Activated naive CD4-positive, alpha-beta T cell treated with Interleukin-2 at 50 U/mL for 16 hours (primary cell): ENCODE measurements at regions not wholly inside any gene's neighbourhood (a gene's known extent, or its start where the extent isn't known, plus 50 kb on each side); places are given as distances from the start of the nearest gene placed in this dataset.
"Not testable (repeated sequence)": the region's sequence is repeated elsewhere in the genome, so short reads cannot be mapped to it uniquely, and the experiment has no call there.

ENCODE experiments used
- DNase-seq: peaks from one replicate; pipeline ENCODE4 v3.0.0-alpha.2; 2020

DNA sequence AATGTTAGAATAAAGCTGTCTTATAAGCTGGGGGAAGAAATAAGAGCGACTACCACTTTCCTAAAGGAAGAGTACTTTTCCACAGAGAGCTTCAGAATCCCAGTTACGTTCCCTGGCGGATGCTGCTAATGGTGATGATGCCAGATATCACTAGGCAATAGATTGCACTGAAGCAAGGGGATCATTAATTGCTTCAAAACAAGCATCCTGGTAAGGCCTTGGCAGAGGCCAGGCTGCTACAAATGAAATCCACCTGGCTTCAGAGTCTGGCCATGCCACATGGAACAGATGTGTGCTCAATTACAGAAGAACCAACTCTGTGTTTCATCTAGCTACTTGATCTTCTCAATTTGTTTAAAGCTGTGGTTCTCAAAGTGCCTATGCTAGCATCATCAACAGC is 129.2 kb upstream of the IL12A start:
- DNase-seq, result no peak

GRCh38 chr3:159859836-159860235 is 128.8 kb upstream of the IL12A start:
- DNase-seq, result no peak

GRCh38 chr3:159860269-159861116 is 128.1 kb upstream of the IL12A start:
- DNase-seq, result no peak

DNA sequence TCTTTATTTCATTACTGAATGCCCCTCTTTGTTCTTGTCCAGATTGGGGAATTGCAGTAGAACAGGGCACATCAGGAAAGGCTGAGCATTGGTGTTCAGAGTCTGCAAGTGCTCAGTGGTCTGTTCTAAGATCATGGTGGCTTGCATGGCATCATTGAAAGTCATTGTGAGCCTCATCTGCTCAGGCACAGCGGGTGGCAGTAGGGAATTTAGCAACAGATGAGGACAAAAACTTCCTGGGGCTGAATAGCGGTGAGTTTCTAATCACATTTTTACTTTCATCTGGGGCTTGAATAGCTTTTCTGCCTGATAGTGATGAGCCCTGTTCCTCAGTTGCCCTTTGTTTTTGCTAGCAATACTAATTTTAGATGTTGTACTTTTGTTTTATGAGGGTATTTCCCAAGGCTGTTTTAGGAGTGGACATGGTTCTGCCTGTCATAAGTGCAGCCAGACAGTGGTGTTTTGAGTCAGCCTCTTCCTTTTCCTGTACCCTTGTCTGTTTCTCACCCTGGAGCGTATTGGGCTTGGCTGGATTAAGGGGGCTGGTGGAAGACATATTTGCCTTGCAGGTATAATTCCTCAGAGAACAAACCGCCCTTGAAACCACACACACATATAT is 127.2 kb upstream of the IL12A start:
- no peak for DNase-seq

- DNase-seq, result no peak
These were observed 123.5 kb upstream of the IL12A start for GRCh38 chr3:159865041-159865579.

GRCh38 chr3:159866201-159866746 is 122.4 kb upstream of the IL12A start:
- DNase-seq, result no peak

GRCh38 chr3:159867372-159867771 is 121.3 kb upstream of the IL12A start:
- no peak for DNase-seq

DNA sequence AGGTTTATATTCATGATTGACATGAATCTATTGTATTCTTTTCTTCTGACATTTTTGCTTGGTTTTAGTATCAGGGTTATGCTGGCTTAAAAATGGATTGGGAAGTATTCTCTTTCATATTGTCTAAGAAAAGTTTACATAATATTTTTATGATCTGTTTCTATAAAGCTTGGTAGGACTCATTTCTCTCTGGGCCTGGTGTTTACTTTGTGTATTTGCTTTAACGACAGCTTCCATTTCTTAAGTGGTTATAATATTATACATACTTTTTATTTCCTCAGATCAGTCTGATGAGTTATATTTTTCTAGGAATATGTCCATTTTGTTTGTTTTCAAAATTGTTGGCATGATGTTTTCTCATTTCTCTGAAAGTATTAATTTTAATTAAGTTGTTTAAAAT is 117.9 kb upstream of the IL12A start:
- no peak for DNase-seq

- no peak for DNase-seq
These were observed 116.1 kb upstream of the IL12A start for GRCh38 chr3:159872374-159873109.

GRCh38 chr3:159875116-159875515 is 113.5 kb upstream of the IL12A start:
- no peak for DNase-seq

DNA sequence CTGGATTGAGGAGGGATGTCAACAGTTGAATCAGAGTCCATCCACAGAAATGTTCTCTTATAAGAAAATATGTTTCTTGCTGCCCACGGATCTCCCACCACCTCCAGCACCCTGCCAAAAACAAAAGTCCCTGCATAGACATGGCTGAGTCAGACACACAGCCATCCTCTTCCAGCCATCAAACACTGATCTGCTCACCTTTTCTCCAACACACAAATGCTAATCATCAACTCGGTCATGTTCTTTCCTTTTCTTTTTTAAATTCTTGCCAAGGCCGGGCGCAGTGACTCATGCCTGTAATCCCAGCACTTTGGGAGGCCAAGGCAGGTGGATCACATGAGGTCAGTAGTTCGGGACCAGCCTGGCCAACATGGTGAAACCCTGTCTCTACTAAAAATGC is 110.7 kb upstream of the IL12A start:
- no peak for DNase-seq

GRCh38 chr3:159879146-159879545 is 109.5 kb upstream of the IL12A start:
- no peak for DNase-seq

- no peak for DNase-seq
These were observed 109.0 kb upstream of the IL12A start for GRCh38 chr3:159879598-159879997.

- DNase-seq, result no peak
These were observed 107.4 kb upstream of the IL12A start for GRCh38 chr3:159881208-159881607.

DNA sequence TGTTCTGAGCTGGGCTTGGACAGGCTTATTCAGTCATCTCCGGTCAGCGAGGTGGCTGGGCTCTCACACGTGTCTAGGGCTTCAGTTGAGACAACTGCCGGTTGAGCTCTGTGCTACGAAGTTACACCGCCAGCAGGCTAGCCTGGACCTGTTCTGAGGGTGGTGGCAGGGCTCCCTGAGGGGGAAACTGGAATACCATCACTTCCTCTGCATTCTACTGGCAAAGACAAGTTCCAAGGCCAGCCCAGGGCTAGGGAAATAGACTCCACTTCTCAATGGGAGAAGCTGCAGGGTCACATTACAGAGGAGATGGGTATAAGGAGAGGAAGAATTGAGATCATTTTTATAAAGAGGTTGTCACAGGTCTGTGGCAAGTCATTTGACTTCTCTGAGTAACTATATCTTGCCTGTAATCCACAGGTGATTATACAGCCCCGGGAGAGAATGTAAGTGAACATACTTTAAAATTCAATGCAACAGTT is 106.8 kb upstream of the IL12A start:
- no peak for DNase-seq

DNA sequence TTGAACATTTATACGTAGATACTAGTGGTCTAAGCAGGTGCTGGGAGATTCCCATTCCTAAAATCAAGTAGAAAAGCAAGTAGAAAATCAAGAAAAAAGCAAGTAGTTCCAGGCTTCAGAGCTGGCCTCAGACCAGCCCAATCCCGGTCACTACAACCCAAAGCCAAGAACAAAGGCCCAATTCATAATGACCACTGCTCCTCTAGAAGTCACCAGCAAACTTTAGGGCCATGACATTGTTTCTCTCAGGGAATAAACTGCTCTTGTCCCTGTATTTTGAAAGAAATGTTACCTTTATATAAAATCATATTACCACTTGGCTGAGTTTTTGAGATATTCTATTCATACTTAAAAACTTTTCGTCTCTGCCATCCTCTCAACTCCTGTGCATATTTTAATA is 106.3 kb upstream of the IL12A start:
- no peak for DNase-seq

GRCh38 chr3:159882790-159883779 is 105.5 kb upstream of the IL12A start:
- DNase-seq, result no peak

DNA sequence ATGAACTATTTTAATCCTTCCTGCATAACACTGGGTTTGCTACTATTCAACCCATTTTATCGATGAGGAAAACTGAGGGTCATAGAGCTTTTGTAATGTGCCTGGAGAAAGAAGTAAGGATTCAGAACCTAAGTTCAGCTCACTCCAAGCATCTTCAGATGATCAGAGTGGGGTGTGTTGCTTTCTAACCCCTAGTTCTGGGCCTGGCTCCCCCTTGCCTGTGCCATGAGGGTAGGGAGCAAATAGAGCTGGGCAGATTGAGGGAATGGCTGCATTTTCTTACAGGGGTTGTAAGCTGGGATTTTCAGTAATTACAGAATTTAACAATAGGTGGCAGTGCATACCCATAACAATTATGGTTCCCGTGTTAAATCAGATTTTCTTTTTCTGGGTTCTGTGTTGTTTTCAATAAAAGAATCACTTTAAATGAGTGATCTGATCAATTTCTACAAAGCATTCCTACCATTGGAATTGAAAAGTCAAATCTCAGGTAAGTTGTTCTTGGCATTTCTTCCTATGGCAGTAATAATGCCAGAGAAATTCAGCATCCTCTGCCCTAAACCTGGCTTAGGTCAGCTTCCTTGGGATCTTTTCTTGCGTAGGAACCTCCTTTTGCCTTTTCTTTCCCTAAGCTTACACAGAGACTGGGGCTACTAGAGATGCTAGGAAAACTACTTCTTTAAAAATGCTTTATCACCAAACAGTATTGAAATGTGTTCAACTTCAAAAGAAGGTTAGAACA is 103.8 kb upstream of the IL12A start:
- no peak for DNase-seq

GRCh38 chr3:159886050-159886449 is 102.6 kb upstream of the IL12A start:
- DNase-seq, result no peak

DNA sequence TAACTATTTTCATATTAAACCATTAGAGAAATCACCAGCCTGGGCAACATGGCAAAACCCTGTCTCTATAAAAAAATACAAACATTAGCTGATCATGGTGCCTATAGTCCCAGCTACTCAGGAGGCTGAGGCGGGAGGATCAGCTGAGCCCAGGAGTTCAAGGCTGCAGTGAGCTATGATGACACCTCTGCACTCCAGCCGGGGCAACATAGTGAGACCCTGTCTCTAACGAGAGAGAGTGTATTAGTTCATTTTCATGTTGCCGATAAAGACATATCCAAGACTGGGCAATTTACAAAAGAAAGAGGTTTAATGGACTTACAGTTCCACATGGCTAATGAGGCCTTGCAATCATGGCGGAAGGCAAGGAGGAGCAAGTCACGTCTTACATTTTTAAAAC is 102.1 kb upstream of the IL12A start:
- DNase-seq, result not testable (repeated sequence)

- DNase-seq, result no peak
These were observed 101.5 kb upstream of the IL12A start for GRCh38 chr3:159887168-159887567.
